Thoracic aorta (tissue), 2 donors: ENCODE measurements at regions not wholly inside any gene's neighbourhood (a gene's known extent, or its start where the extent isn't known, plus 50 kb on each side); places are given as distances from the start of the nearest gene placed in this dataset.
A peak's percentile ranks its signal among the peaks of the same experiment; 100 is the strongest.

Experiments used
- ATAC-seq: fragments of 150-250 bp; one replicate; pipeline ENCODE4 v1.8.0; 2017; ENCODE audit warnings: low read depth; ENCODE audit not compliant: insufficient number of reproducible peaks, low FRiP score
- DNase-seq: peaks from one replicate; pipeline ENCODE4 v3.0.0-alpha.2; 2020; ENCODE audit warnings: low spot score
- H3K27ac ChIP-seq, 2 donors: fragments of 200-600 bp; sonication (generic); 1 replicate in 1 of 2; 2 replicates in 1 of 2; pipeline ENCODE4 v1.5.1; 2016; ENCODE audit warnings: mild to moderate bottlenecking in 2 of 2, moderate library complexity in 2 of 2
- H3K27me3 ChIP-seq: fragments of 200-600 bp; sonication (generic); replicated peaks from 2 replicates; pipeline ENCODE4 v1.6.0; 2016; ENCODE audit warnings: mild to moderate bottlenecking; ENCODE audit not compliant: insufficient read depth
- H3K36me3 ChIP-seq: fragments of 200-600 bp; sonication (generic); one replicate; pipeline ENCODE4 v1.5.1; 2016
- H3K4me1 ChIP-seq, 2 donors: fragments of 200-600 bp; sonication (generic); 1 replicate in 1 of 2; 2 replicates in 1 of 2; pipeline versions ENCODE4 v1.5.1 to v1.6.0; 2016; ENCODE audit warnings: low read depth in 2 of 2, mild to moderate bottlenecking in 1 of 2; ENCODE audit not compliant: control insufficient read depth in 1 of 2
- H3K4me3 ChIP-seq: fragments of 200-600 bp; sonication (generic); 2 replicates; pipeline ENCODE4 v1.5.1; 2016; ENCODE audit warnings: mild to moderate bottlenecking
- H3K9me3 ChIP-seq: fragments of 200-600 bp; sonication (generic); 2 replicates; pipeline ENCODE4 v1.5.1; 2016
- TF ChIP-seq, protein P1 (sequence below): fragments of 200-600 bp; sonication (generic); IDR thresholded peaks from one replicate; pipeline ENCODE4 v1.5.1; 2019; ENCODE audit warnings: antibody characterized with exemption

DNA sequence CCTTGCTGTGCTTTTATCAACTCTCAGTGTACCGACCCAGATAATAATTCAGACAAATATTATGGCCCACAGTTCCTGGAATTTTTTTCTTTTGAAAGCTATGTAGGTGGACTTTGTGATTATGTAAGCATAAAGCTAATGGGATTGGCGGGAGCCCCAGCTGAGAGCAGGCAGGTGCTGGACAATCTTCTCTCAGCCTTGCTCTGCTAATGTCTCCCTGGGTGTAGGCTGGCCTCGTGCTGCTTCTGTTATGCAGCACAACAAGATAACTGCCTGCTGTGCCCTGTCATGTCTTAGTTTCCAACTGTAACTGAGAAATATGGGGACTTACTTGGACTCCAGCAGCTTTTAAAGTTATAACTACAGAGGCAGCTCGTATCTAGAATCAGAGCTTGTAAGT is 415.0 kb downstream of the PDCD6IP start:
- no peak for DNase-seq
- TF ChIP-seq, protein P1, sequence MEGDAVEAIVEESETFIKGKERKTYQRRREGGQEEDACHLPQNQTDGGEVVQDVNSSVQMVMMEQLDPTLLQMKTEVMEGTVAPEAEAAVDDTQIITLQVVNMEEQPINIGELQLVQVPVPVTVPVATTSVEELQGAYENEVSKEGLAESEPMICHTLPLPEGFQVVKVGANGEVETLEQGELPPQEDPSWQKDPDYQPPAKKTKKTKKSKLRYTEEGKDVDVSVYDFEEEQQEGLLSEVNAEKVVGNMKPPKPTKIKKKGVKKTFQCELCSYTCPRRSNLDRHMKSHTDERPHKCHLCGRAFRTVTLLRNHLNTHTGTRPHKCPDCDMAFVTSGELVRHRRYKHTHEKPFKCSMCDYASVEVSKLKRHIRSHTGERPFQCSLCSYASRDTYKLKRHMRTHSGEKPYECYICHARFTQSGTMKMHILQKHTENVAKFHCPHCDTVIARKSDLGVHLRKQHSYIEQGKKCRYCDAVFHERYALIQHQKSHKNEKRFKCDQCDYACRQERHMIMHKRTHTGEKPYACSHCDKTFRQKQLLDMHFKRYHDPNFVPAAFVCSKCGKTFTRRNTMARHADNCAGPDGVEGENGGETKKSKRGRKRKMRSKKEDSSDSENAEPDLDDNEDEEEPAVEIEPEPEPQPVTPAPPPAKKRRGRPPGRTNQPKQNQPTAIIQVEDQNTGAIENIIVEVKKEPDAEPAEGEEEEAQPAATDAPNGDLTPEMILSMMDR: no peak
- no peaks in the 10 kb centered on the region for H3K27me3 ChIP-seq
- no peak for ATAC-seq
- H3K4me3 ChIP-seq: no peak overlapping the region
- H3K36me3 ChIP-seq: no peaks in the 10 kb centered on the region
- peaks cover 20 to 42% of the 10 kb centered on the region in 2 donors for H3K4me1 ChIP-seq
- H3K9me3 ChIP-seq: no peaks in the 10 kb centered on the region
- peak overlapping the region; percentile 70 to 74 for H3K27ac ChIP-seq

DNA sequence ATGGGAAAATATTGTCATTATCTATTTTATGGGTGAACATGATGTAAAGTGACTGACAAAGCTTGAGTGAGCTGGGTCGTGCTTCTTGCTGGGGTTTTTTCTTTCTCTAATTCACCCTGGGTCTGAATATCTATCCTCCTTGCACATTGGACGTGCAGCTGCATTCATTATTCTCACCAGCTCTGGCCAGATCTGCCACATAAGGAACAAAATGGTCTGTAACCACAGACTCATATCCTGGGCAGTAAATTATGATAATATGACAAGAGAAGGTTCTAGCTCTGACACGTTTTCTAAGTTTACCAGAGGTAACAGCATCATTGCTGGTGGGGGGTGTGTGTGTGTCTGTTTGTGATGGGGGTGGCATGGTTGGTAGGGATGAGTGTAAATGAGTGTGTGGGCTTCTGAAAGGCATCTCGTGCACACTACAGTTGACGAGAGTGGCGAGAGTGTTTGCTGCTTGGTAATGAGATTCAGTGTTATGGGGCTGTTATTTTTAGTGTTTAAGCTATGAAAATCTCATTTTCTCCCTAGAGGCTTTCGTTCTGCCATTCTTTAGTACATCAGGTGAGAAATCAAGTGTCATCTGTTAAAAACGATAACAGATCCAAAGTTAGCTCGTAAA is 418.4 kb downstream of the PDCD6IP start:
- TF ChIP-seq, protein P1: no peak
- H3K27ac ChIP-seq: no peak overlapping the region
- no peaks in the 10 kb centered on the region for H3K9me3 ChIP-seq
- peaks cover 17 to 23% of the 10 kb centered on the region in 2 donors for H3K4me1 ChIP-seq
- DNase-seq (no peak), ATAC-seq (no peak)
- no peaks in the 10 kb centered on the region for H3K27me3 ChIP-seq
- H3K4me3 ChIP-seq: no peak overlapping the region
- no peaks in the 10 kb centered on the region for H3K36me3 ChIP-seq

DNA sequence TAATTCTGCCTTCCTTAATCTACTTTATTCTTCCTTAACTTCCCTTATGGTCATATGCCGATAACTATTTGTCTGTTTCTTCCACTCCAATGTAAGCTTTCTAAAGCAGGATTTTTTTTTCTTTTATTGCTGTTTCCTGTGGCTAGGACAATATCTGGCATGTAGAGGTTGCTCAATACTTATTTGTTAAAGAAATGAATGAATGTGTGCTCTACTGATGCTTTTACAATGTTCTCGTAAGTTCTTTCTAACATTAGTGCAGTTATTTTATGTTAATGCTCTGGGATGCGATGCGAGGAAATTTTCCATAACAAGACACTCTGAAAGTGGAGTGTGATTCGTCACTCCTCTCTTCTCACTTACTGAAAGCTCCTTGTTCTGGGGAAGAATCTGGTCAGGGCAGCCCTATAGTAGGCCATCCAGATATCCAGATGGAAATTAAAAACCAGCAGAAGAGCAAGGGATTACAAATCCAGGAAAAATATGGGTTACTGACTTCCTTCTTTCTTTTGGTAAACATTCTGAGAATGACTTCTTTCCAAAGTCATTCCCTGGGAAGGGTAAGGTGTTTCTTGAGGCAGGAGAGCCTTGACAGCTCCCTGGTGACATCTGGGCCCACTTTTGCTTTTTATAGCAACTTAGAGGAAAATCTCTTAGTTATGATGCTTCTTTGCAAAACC is 420.4 kb downstream of the PDCD6IP start:
- Histone ChIP-seq H3K9me3 (no peaks in the 10 kb centered on the region), H3K27ac (peak overlapping the region in 1 of 2 donors; percentile 50), H3K4me1 (peaks cover under 1 to 3% of the 10 kb centered on the region in 2 donors), H3K36me3 (no peaks in the 10 kb centered on the region), H3K27me3 (no peaks in the 10 kb centered on the region), H3K4me3 (no peak overlapping the region)
- TF ChIP-seq, protein P1: no peak
- DNase-seq: no peak
- no peak for ATAC-seq

DNA sequence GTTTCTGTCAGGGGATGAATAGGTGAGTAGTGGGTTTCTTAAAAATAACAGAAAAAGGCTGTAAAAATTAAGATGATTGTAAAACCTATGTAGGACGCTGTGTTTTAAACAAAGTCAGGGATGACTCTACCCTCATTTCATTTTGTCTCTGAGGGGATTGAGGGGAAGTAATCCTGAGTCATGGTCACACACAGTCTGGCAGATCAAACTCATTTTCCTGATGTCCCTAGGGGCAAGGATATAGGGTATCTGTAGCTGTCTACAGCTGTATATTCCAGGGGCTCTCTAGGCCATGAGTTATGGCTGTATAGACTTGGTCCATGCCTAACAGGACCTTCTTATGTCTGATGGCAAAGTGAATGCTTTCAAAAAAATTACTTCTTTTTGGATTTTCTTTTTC is 421.1 kb downstream of the PDCD6IP start:
- peak overlapping the region in 1 of 2 donors; percentile 50 for H3K27ac ChIP-seq
- no peaks in the 10 kb centered on the region for H3K27me3 ChIP-seq
- no peaks in the 10 kb centered on the region for H3K36me3 ChIP-seq
- H3K9me3 ChIP-seq: no peaks in the 10 kb centered on the region
- TF ChIP-seq, protein P1: no peak
- H3K4me3 ChIP-seq: no peak overlapping the region
- ATAC-seq: no peak
- H3K4me1 ChIP-seq: no peaks in the 10 kb centered on the region
- no peak for DNase-seq

DNA sequence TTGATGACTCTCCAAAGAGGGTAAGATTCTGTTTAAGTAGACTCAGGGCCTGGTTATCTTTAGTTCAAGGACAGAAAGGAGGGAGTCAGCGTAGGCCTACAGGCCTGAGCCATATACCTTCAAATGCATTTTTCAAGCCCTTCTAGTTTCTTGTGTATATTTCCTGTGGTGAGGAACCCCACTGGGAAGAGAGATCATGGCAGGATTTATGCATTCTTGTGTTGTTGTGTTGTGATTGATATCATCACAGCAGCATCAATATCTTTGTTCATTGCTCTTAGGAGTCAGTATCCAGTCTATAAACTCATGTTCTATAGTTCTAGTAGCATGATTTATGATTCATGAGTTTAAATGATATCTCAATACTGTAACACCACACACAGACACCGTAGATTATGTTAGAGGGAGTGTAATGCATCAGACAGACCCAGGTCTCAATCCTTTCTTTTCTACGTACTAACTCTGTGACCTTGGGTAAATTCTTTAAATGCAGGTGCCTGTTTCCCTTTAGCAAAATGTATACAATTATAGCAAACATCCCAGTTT is 427.5 kb downstream of the PDCD6IP start:
- no peaks in the 10 kb centered on the region for H3K9me3 ChIP-seq
- no peaks in the 10 kb centered on the region for H3K36me3 ChIP-seq
- ATAC-seq: no peak
- TF ChIP-seq, protein P1: no peak
- H3K4me1 ChIP-seq: peaks cover 0 to 2% of the 10 kb centered on the region in 2 donors
- H3K4me3 ChIP-seq: no peak overlapping the region
- H3K27me3 ChIP-seq: no peaks in the 10 kb centered on the region
- no peak overlapping the region for H3K27ac ChIP-seq
- DNase-seq: no peak
